ENCODE measurements at regions not wholly inside any gene's neighbourhood (a gene's known extent, or its start where the extent isn't known, plus 50 kb on each side); places are given as distances from the start of the nearest gene placed in this dataset.
"Not testable (repeated sequence)": the region's sequence is repeated elsewhere in the genome, so short reads cannot be mapped to it uniquely, and the experiment has no call there.

GRCh38 chr6:26232940-26233648 is 131.9 kb upstream of the BTN3A2 start:
- DNase-seq (ENCODE audit: low read depth, low spot score): peak; percentile 61
- in situ Hi-C loops (cut with HindIII; ENCODE audit: low sequenced_read_pairs): no loop called here
- TF ChIP-seq CTCF (IDR thresholded peaks at IDR 0.05; ENCODE audit: low read depth, low read length): no peak
- peak overlapping the region; percentile 59 for H3K4me3 ChIP-seq (ENCODE audit: low read depth, low read length)

- H3K4me3 ChIP-seq (ENCODE audit: low read depth, low read length): peak overlapping the region; percentile 59
- TF ChIP-seq CTCF (IDR thresholded peaks at IDR 0.05; ENCODE audit: low read depth, low read length): no peak
- peak; percentile 73 for DNase-seq (ENCODE audit: low read depth, low spot score)
- in situ Hi-C loops (cut with HindIII; ENCODE audit: low sequenced_read_pairs): no loop called here
These were observed 131.2 kb upstream of the BTN3A2 start for GRCh38 chr6:26233649-26234420.

GRCh38 chr6:26234421-26235301 is 130.3 kb upstream of the BTN3A2 start:
- H3K4me3 ChIP-seq (ENCODE audit: low read depth, low read length): peak overlapping the region; percentile 59
- TF ChIP-seq CTCF (IDR thresholded peaks at IDR 0.05; ENCODE audit: low read depth, low read length): no peak
- in situ Hi-C loops (cut with HindIII; ENCODE audit: low sequenced_read_pairs): no loop called here
- peak; percentile 94 for DNase-seq (ENCODE audit: low read depth, low spot score)

- no peak for TF ChIP-seq CTCF (IDR thresholded peaks at IDR 0.05; ENCODE audit: low read depth, low read length)
- peak overlapping the region; percentile 59 for H3K4me3 ChIP-seq (ENCODE audit: low read depth, low read length)
- in situ Hi-C loops (cut with HindIII; ENCODE audit: low sequenced_read_pairs): no loop called here
- DNase-seq (ENCODE audit: low read depth, low spot score): no peak
These were observed 129.7 kb upstream of the BTN3A2 start for GRCh38 chr6:26235302-26235670.

- DNase-seq (ENCODE audit: low read depth, low spot score); H3K4me3 ChIP-seq (ENCODE audit: low read depth, low read length); in situ Hi-C loops (cut with HindIII; ENCODE audit: low sequenced_read_pairs): not testable (repeated sequence)
These were observed 125.6 kb upstream of the BTN3A2 start for GRCh38 chr6:26239415-26239814.

GRCh38 chr6:26240157-26241032 is 124.6 kb upstream of the BTN3A2 start:
- TF ChIP-seq CTCF (IDR thresholded peaks at IDR 0.05; ENCODE audit: low read depth, low read length): no peak
- H3K4me3 ChIP-seq (ENCODE audit: low read depth, low read length): peak overlapping the region; percentile 66
- in situ Hi-C loops (cut with HindIII; ENCODE audit: low sequenced_read_pairs): no loop called here
- peak; percentile 94 for DNase-seq (ENCODE audit: low read depth, low spot score)

Data from astrocyte of the spinal cord (primary cell).